Endothelial cell of umbilical vein (primary cell): ENCODE measurements at regions not wholly inside any gene's neighbourhood (a gene's known extent, or its start where the extent isn't known, plus 50 kb on each side); places are given as distances from the start of the nearest gene placed in this dataset.

Experiments used
- BruUV-seq: library from RNA; stranded (reverse); fragments of 400-500 nt; replicated peaks from 2 replicates; lab custom pipeline; 2021; lab: Mats Ljungman, UMichigan
- CTCF ChIA-PET: fragments of 300-600, 350-600 bp; sonication (Branson Sonifier 250); formaldehyde crosslinking; loops from one replicate; lab custom pipeline; 2021; ENCODE audit warnings: antibody characterized with exemption, inconsistent platforms; lab: Charles Lee
- POLR2A ChIA-PET: fragments of 300-600, 350-600 bp; sonication (Branson Sonifier 250); formaldehyde crosslinking; loops from one replicate; lab custom pipeline; 2021; ENCODE audit warnings: antibody characterized with exemption, inconsistent platforms; lab: Charles Lee
- DNase-seq: peaks from one replicate; pipeline ENCODE4 v3.0.0-alpha.2; 2011; ENCODE audit warnings: low read depth, low spot score
- FAIRE-seq: peaks from 2 replicates; lab custom pipeline; 2011; peaks lifted over from hg19 to GRCh38; lab: Jason Lieb, UNC
- H2AFZ ChIP-seq: 2 replicates; pipeline ENCODE4 v1.6.0; 2012; ENCODE audit warnings: low read depth, low read length, control low read depth, inconsistent platforms
- H3K27ac ChIP-seq: 2 replicates; pipeline ENCODE4 v1.5.1; 2011; ENCODE audit warnings: low read depth, mild to moderate bottlenecking, control low read depth, low read length, moderate library complexity; ENCODE audit not compliant: insufficient read depth
- H3K27me3 ChIP-seq, 2 experiments: 2 replicates each; pipeline versions ENCODE4 v1.6.0 to v1.6.1; 2011; ENCODE audit warnings: low read length in 2 of 2, mixed read lengths in 1 of 2; ENCODE audit not compliant: control insufficient read depth in 2 of 2, insufficient read depth in 2 of 2
- H3K36me3 ChIP-seq, 2 experiments: 2 replicates in 1 of 2; 3 replicates in 1 of 2; pipeline ENCODE4 v1.5.1; 2011; ENCODE audit warnings: low read length in 2 of 2, mild to moderate bottlenecking in 1 of 2, moderate library complexity in 1 of 2; ENCODE audit not compliant: control insufficient read depth in 2 of 2, insufficient read depth in 2 of 2; ENCODE audit errors: extremely low read depth in 1 of 2
- H3K4me1 ChIP-seq: 3 replicates; pipeline ENCODE4 v1.5.1; 2011; ENCODE audit warnings: mild to moderate bottlenecking, low read length; ENCODE audit not compliant: control insufficient read depth, insufficient read depth; ENCODE audit errors: extremely low read depth
- H3K4me2 ChIP-seq: 2 replicates; pipeline ENCODE4 v1.6.1; 2011; ENCODE audit warnings: low read length, control low read depth, mixed read lengths; ENCODE audit not compliant: insufficient read depth
- H3K4me3 ChIP-seq, 3 experiments: fragments of 200-600 bp in 1 of 3; sonication (generic), shearing (Covaris generic) in 1 of 3; replicated peaks in 1 of 3; 2 replicates each; pipeline ENCODE4 v1.5.1; 2011 to 2016; ENCODE audit warnings: control low read depth in 3 of 3, low read length in 3 of 3, mild to moderate bottlenecking in 2 of 3, inconsistent platforms in 1 of 3, low read depth in 1 of 3, moderate library complexity in 1 of 3; ENCODE audit not compliant: insufficient read depth in 1 of 3
- H3K79me2 ChIP-seq: 2 replicates; pipeline ENCODE4 v1.6.0; 2012; ENCODE audit warnings: low read length, inconsistent platforms; ENCODE audit not compliant: control insufficient read depth, insufficient read depth
- H3K9ac ChIP-seq: replicated peaks from 2 replicates; pipeline ENCODE3; 2011; ENCODE audit warnings: low read length, control low read depth; ENCODE audit not compliant: insufficient read depth; ENCODE audit errors: extremely low read depth
- H3K9me1 ChIP-seq: replicated peaks from 3 replicates; pipeline ENCODE4 v1.6.0; 2011; ENCODE audit warnings: mild to moderate bottlenecking, low read length; ENCODE audit not compliant: control insufficient read depth, insufficient read depth; ENCODE audit errors: extremely low read depth
- H3K9me3 ChIP-seq: replicated peaks from 2 replicates; pipeline ENCODE4 v1.5.1; 2012; ENCODE audit warnings: low read length, inconsistent platforms; ENCODE audit not compliant: control insufficient read depth, insufficient read depth
- H4K20me1 ChIP-seq: replicated peaks from 2 replicates; pipeline ENCODE3; 2011; ENCODE audit warnings: mild to moderate bottlenecking, low read length; ENCODE audit not compliant: control insufficient read depth, insufficient read depth; ENCODE audit errors: extremely low read depth
- EZH2 ChIP-seq: IDR thresholded peaks from 2 replicates; pipeline ENCODE4 v1.6.1; 2012; ENCODE audit warnings: borderline replicate concordance, low read depth, mild to moderate bottlenecking, moderate library complexity, low read length, inconsistent platforms; ENCODE audit not compliant: severe bottlenecking
- FOS ChIP-seq: IDR thresholded peaks from 2 replicates; pipeline ENCODE4 v1.6.1; 2011; ENCODE audit warnings: mild to moderate bottlenecking, low read length, moderate library complexity, borderline replicate concordance; ENCODE audit not compliant: insufficient read depth
- GATA2 ChIP-seq: IDR thresholded peaks from 2 replicates; pipeline ENCODE4 v1.7.0; 2011; ENCODE audit warnings: low read depth, mild to moderate bottlenecking, moderate library complexity, mixed read lengths, low read length; ENCODE audit not compliant: insufficient read length, insufficient read depth
- JUN ChIP-seq: IDR thresholded peaks from 2 replicates; pipeline ENCODE4 v1.6.1; 2011; ENCODE audit warnings: borderline replicate concordance, low read depth; ENCODE audit not compliant: insufficient read length, insufficient read depth
- MYC ChIP-seq: IDR thresholded peaks from one replicate; pipeline ENCODE4 v1.6.1; 2011; ENCODE audit warnings: mild to moderate bottlenecking, low read depth, low read length
- POLR2A ChIP-seq: IDR thresholded peaks from 2 replicates; pipeline ENCODE4 v1.6.1; 2012; ENCODE audit warnings: low read depth, mild to moderate bottlenecking, control low read depth, low read length
- dilution Hi-C: fragments of 300-500 bp; cut with MboI; formaldehyde crosslinking; loops from one replicate; pipeline ENCODE4 v1.15.0; 2019; ENCODE audit warnings: low sequenced_read_pairs; ENCODE audit not compliant: extremely low pct_ligation_motif_present
- intact Hi-C: fragments of 100-400 bp; cut with micrococcal nuclease; formaldehyde crosslinking; loops from one replicate; pipeline ENCODE4 v1.10.0; 2022
- TF ChIP-seq, protein P1 (sequence below), 2 donors: IDR thresholded peaks; 1 replicate in 1 of 2; 2 replicates in 1 of 2; pipeline ENCODE4 v1.5.1; 2011; ENCODE audit warnings: low read length in 2 of 2, mild to moderate bottlenecking in 2 of 2, moderate library complexity in 2 of 2, control low read depth in 1 of 2, inconsistent platforms in 1 of 2, low read depth in 1 of 2; ENCODE audit not compliant: insufficient read depth in 1 of 2; ENCODE audit errors: extremely low read depth in 1 of 2
- TF ChIP-seq, protein P2 (sequence below): IDR thresholded peaks from 2 replicates; pipeline ENCODE4 v1.6.1; 2011; ENCODE audit not compliant: insufficient read depth, insufficient read length

DNA sequence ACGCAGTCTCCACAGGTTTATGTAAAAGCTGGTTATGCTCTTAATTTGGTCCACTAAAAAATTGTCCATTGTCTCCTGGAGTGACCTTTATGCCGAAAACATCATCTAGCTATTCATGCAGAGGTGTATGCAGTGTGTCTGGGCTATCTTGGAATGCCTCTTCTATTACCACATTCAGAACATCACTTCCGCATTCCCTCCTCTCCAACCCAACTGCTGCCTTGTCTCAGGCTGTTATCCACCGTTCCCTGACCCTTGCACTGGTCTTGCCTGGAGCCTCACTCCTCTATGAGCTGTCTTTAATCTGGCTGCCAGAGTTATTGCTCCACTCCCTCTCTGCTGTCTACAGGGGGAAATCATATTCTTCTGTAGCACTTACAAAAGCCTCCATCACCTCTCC lies 214.1 kb upstream of the ANKRD55 start:
- H3K4me3 ChIP-seq = no peak overlapping the region
- dilution Hi-C loops (no loop called here), intact Hi-C loops (no loop called here)
- H3K27ac ChIP-seq = no peak overlapping the region
- TF ChIP-seq, protein P1, sequence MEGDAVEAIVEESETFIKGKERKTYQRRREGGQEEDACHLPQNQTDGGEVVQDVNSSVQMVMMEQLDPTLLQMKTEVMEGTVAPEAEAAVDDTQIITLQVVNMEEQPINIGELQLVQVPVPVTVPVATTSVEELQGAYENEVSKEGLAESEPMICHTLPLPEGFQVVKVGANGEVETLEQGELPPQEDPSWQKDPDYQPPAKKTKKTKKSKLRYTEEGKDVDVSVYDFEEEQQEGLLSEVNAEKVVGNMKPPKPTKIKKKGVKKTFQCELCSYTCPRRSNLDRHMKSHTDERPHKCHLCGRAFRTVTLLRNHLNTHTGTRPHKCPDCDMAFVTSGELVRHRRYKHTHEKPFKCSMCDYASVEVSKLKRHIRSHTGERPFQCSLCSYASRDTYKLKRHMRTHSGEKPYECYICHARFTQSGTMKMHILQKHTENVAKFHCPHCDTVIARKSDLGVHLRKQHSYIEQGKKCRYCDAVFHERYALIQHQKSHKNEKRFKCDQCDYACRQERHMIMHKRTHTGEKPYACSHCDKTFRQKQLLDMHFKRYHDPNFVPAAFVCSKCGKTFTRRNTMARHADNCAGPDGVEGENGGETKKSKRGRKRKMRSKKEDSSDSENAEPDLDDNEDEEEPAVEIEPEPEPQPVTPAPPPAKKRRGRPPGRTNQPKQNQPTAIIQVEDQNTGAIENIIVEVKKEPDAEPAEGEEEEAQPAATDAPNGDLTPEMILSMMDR (IDR thresholded peaks at IDR 0.05; ENCODE audit: extremely low read depth in 1 of 2, insufficient read depth in 1 of 2, low read depth in 1 of 2, low read length in 2 of 2) = no peak
- TF ChIP-seq FOS (no peak), POLR2A (no peak)
- ChIA-PET POLR2A (no interaction called here), CTCF (interaction anchor here (1.5 kb wide), 1 partner anchor 176 kb away, joined by 3 read pairs; no protein-coding TSS in a partner anchor)
- no peak overlapping the region for H3K9ac ChIP-seq
- no peaks in the 10 kb centered on the region for H3K36me3 ChIP-seq
- H3K9me1 ChIP-seq = no peaks in the 10 kb centered on the region
- H3K9me3 ChIP-seq = no peaks in the 10 kb centered on the region
- H3K4me2 ChIP-seq = no peak overlapping the region
- no peaks in the 10 kb centered on the region for H4K20me1 ChIP-seq
- H3K4me1 ChIP-seq = no peaks in the 10 kb centered on the region
- FAIRE-seq = no peak
- no peak overlapping the region for H2AFZ ChIP-seq
- H3K79me2 ChIP-seq = no peaks in the 10 kb centered on the region
- H3K27me3 ChIP-seq = peaks cover 5 to 17% of the 10 kb centered on the region in 2 experiments
- DNase-seq = no peak
- BruUV-seq = no TSS peak

DNA sequence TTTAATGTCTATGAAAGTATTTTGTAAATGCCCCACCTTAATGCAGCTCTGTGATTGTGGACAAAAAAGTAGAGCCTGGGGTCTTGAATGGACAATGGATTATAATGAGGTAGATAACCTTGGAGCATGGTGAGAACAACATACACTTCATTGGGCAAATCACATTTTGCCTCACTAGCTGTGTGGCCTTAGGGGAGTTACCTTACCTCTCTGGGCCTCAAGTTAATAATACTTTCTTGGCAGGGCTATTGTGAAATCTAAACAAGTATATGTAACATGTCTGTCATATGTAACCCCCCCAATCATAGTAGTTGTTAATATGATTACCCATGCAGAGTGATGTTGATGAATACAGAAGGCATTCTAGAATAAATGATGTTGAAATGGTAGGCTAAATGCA lies 213.6 kb upstream of the ANKRD55 start:
- Histone ChIP-seq H3K4me1 (no peaks in the 10 kb centered on the region), H3K4me2 (no peak overlapping the region), H3K27ac (no peak overlapping the region), H3K36me3 (no peaks in the 10 kb centered on the region), H3K79me2 (no peaks in the 10 kb centered on the region), H3K9ac (no peak overlapping the region), H4K20me1 (no peaks in the 10 kb centered on the region), H3K4me3 (no peak overlapping the region), H3K27me3 (peaks cover 5 to 15% of the 10 kb centered on the region in 2 experiments), H3K9me1 (no peaks in the 10 kb centered on the region), H3K9me3 (no peaks in the 10 kb centered on the region), H2AFZ (no peak overlapping the region)
- intact Hi-C loops (no loop called here), dilution Hi-C loops (no loop called here)
- FAIRE-seq (no peak), DNase-seq (no peak)
- TF ChIP-seq POLR2A (no peak), JUN (no peak), GATA2 (no peak), MYC (no peak), FOS (no peak), EZH2 (no peak)
- TF ChIP-seq, protein P1 (IDR thresholded peaks at IDR 0.05; ENCODE audit: extremely low read depth in 1 of 2, insufficient read depth in 1 of 2, low read depth in 1 of 2, low read length in 2 of 2) = no peak
- TF ChIP-seq, protein P2, sequence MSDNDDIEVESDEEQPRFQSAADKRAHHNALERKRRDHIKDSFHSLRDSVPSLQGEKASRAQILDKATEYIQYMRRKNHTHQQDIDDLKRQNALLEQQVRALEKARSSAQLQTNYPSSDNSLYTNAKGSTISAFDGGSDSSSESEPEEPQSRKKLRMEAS = no peak
- CTCF ChIA-PET = interaction anchor here (1.5 kb wide), 1 partner anchor 176 kb away, joined by 3 read pairs; no protein-coding TSS in a partner anchor
- BruUV-seq = no TSS peak
- POLR2A ChIA-PET = no interaction called here
